HuH-7 (cell line): ENCODE measurements at regions not wholly inside any gene's neighbourhood (a gene's known extent, or its start where the extent isn't known, plus 50 kb on each side); places are given as distances from the start of the nearest gene placed in this dataset.

Experiments used
- DNase-seq: peaks from one replicate; pipeline ENCODE4 v3.0.0; 2011; ENCODE audit warnings: low spot score

GRCh38 chr2:160679686-160680085, 186.1 kb upstream of the RBMS1 start:
- no peak for DNase-seq

DNA sequence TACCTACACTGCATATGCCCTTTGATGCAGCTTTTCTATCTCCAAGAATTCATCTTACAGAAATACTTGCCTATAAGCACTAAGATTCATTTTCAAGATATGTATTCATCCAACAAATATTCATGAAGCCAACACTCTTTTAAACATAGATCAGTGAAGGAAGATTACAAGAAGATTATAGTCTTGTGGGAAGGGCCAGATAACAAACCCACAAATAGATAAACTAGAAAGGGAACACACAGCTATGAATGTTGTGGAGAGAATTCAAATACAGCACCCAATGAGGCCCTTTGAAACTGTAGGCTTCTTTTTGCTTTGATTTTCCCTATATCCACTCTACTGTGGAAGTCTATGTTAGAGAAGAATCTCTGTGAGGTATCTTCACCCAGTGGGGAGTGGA, 186.7 kb upstream of the RBMS1 start:
- DNase-seq: no peak

DNA sequence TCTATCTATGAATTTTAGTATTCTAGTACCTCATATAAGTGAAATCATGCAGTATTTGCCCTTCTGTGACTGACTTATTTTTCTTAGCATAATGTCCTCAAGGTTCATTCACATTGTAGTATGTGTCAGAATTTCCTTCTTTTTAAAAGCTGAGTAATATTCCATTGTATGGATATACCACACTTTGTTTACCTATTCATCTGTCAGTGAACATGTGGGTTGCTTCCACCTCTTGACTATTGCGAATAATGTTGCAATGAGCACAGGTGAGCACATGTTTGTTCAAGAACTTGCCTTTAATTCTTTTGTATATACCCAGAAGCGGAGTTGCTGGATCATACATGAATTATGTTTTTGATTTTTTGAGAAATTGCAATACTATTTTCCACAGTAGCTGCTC, 187.4 kb upstream of the RBMS1 start:
- DNase-seq: no peak

GRCh38 chr2:160683206-160683605, 189.6 kb upstream of the RBMS1 start:
- no peak for DNase-seq

DNA sequence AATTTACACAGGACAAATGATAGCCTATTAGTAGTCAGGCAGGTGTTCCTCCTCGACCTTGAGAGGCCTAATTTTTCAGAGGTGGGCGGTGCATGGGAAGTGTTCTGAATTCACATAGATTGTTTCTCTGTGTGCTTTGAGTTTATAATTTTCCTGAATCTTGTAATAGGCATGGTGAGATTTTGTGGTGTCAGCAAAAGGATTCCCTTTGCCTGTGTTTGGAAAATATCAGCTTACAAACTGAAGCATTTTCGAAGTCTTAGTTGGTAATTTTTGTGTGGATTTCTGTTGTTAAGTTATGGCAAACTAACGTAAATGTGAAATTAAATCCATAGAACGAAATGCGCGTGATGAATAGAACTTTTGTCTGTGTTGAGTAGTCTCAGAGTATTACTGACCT, 194.0 kb upstream of the RBMS1 start:
- no peak for DNase-seq

- DNase-seq: no peak
Observed at GRCh38 chr2:160689441-160689840, 195.8 kb upstream of the RBMS1 start.

DNA sequence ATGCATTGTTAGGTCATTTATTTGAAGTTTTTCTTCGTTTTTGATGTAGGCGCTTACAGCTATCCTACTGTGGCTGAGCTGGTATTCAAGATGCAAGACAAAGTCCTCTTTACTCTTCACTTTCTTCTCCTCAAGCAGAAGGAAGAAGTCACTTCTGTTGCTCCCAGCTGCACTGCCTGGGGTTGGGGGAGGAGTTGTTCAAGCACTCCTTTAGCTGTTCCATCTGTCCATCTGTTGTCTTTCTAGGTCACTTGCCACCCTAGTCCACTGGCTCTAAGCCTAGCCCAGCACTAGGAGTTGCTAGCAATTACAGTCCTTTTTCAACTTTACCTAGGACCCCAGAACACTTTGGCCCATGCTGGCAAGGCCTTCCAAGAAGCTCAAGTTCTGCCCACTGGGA, 200.6 kb upstream of the RBMS1 start:
- no peak for DNase-seq

DNA sequence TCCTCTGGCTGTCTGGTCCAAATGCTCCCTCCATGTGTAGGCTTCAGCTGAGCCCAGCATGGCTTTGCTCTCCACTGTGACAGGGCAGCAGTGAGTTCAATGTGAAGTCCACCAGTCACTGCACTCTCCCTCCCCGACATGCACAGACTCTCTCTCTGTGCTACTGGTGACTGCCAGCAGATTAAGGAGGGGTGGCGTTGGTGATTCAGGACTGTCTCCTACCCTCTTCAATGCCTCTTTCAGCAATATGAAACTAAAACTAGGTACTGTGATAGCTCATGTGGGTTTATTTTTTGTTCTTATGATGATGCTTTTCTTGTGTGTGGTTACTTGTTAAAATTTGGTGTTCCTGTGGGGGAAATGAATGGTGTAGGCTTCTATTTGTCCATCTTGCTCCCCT, 201.0 kb upstream of the RBMS1 start:
- DNase-seq: no peak

- DNase-seq: no peak
Observed at GRCh38 chr2:160695402-160696086, 201.9 kb upstream of the RBMS1 start.

- no peak for DNase-seq
Observed at GRCh38 chr2:160696087-160696452, 202.5 kb upstream of the RBMS1 start.

- DNase-seq: no peak
Observed at GRCh38 chr2:160697817-160698216, 204.2 kb upstream of the RBMS1 start.

GRCh38 chr2:160700021-160700814, 206.6 kb upstream of the RBMS1 start:
- DNase-seq: no peak

DNA sequence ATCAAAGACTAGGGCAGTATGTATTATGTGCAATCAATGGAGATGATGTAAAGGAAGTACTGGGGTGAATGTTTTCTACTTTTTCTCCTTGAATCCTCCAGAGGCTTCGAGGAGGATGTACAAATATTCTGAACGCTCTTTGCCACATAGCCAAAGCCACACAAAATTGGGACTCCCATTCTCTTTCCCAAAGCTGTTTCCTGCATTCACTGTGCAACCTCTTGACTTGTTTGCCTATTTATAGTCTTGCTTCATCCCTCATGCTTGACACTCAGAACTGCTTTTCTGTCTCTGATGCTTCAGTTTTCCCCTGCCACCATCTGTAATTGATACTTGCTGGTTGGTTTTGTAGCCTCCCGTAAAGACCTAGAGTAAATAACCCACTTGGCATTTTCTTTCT, 208.2 kb upstream of the RBMS1 start:
- DNase-seq: no peak

DNA sequence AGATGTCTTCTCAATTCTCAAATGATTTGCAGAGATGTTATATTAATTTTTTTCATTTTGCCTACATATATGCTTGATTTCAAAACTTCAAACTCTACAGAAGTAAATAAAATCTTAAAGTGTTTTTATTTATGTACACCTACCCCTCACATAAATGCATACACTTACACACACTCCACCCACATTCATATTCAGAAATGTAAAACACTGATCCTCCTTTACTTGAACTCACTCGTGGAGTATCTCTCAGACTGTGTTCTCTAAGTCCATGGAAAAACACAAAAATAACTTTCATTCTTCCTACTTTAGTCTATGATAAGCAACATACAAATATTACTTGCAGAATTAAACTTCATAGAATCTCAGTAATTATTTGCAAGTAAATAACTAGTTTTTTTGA, 209.1 kb upstream of the RBMS1 start:
- no peak for DNase-seq

DNA sequence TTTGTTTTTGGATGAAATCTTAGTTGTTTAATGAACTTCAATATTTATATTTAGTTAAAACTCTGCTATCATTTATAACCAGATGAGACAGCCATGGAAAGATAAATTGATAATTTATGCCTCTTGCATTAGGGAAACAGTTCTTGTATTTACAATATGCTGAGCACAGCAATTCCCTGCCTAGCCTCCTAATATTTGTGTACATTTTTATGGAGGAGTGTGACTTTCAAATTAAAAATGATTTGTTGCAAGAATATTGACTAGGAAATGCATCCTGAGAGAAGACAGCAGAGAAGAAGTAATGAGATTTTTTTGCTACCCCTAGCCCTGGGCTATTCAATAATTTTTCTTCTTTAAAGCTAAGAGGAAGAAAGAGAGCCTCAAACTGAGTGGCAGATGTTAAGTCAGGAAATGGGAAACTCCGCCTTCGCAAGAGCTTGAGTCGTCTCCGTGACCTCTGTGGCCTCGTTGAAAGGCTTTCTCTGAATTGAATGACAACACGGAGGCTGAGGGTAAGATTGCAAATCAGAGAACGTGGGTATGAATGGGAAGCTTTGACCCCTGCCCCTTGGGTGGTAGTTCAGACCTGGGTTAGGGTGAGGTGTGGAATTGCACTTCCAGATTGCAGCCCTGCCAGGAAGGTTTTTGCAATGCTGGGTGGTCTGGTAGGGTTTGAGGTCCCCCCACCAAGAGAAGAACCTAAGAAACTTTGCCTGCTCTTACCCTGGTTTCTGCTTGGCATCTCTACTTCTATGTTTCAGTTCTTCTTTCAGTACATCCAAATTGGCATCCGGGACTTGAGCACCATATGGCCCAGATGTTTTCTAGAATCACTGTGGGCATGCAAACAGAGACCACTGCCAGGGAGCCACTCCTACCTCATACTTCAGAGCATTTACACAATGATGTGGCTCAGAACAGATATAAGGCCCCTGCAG, 210.3 kb upstream of the RBMS1 start:
- no peak for DNase-seq

DNA sequence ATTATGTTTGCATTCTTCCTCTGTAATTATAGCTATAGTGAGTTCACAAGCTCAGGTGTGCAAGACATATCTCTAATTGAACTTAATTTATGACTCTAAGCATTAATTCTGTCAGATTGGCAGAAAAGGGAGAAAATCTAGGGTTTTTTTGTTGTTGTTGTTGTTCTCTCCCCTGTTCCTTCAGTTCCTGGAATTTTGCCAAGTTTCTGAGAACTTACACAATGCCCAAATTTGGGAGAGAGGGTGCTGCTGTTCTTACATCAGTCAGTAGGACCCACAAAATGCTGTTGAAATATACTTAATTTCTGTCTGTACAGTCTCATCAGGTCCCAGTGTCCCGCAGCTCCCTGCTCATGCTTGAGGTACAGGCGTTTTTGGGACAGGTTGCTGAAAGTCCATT, 221.8 kb upstream of the RBMS1 start:
- DNase-seq: no peak

GRCh38 chr2:160719116-160719515, 225.5 kb upstream of the RBMS1 start:
- DNase-seq: no peak

DNA sequence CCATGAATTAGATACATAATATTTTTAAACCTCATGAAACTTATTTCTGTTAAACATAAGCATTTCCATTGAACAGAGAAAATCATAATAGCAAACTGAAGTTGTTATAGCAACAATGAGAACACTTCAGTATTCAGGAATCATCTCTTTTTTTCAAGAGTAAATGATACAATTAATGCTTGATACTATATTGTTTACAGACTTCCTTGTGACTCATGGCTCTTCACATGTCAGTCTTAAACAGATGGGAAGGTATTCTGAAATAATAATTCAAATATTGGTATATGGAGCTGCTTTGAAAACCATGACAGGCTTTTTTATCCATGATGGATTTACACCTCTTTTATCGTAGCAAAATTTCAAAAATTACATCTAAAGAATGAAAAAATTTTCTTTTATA, 226.5 kb upstream of the RBMS1 start:
- DNase-seq: no peak

GRCh38 chr2:160721089-160722040, 227.8 kb upstream of the RBMS1 start:
- DNase-seq: no peak

- no peak for DNase-seq
Observed at GRCh38 chr2:160726046-160726445, 232.4 kb upstream of the RBMS1 start.

DNA sequence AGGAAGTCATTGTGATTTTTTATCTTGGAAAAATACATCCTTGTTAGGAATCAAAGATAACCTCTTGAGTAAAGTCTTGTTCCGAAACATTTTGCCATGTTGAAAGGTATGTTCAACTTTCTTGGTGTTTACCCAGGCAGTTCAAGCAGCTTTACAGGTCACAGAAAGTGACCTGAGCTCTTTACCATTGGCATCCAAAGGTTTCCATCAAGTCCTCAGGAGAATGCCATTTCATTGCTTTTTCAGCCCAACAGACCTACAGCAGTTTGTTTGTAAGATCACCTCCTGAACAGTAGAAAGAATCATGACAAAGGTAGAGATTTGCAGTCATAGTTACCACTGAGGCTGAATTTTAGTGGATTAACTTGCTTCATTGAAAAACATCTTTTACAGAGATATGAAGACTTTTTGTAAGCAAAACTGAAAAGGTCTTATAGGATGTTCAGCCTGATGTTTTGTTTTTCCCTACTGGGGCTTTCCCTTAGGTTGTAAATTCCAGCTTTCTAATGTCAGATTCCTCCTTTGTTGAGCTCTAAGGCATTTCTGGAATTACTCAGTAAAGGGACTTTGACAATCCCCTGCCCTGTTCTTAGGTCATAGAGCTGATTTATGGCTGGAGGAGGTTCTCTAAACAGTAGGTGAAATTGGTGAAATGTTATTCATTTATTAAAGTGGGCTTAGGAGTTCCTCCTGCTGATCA, 236.8 kb upstream of the RBMS1 start:
- peak; percentile 16 for DNase-seq
